Activated B cell treated with CpG ODN at 0.5 μM for 24 hours (primary cell): ENCODE measurements at regions not wholly inside any gene's neighbourhood (a gene's known extent, or its start where the extent isn't known, plus 50 kb on each side); places are given as distances from the start of the nearest gene placed in this dataset.

ENCODE experiments used
- ATAC-seq: fragments of 200-7000 bp; cut with Tn5 transposase; one replicate; pipeline ENCODE4 v1.10.0; 2021; ENCODE audit warnings: low read depth, mild to moderate bottlenecking, moderate library complexity
- CTCF ChIA-PET: fragments of 350-600 bp; sonication (Branson Sonifier 250); formaldehyde crosslinking; loops from one replicate; lab custom pipeline; 2021; ENCODE audit warnings: antibody characterized with exemption; lab: Charles Lee
- POLR2A ChIA-PET: fragments of 350-600 bp; sonication (Branson Sonifier 250); formaldehyde crosslinking; loops from one replicate; lab custom pipeline; 2021; ENCODE audit warnings: antibody characterized with exemption; lab: Charles Lee
- DNase-seq: peaks from one replicate; pipeline ENCODE4 v3.0.0; 2022
- H3K27ac Mint-ChIP-seq: one replicate; pipeline ENCODE4 v1.8.0; 2020; ENCODE audit warnings: mixed read lengths
- H3K27me3 Mint-ChIP-seq: one replicate; pipeline ENCODE4 v1.8.0; 2021; ENCODE audit warnings: mixed read lengths
- H3K36me3 Mint-ChIP-seq: one replicate; pipeline ENCODE4 v1.8.0; 2021; ENCODE audit warnings: low read depth, mixed read lengths
- H3K4me1 Mint-ChIP-seq: one replicate; pipeline ENCODE4 v1.8.0; 2021; ENCODE audit warnings: mixed read lengths
- H3K4me3 Mint-ChIP-seq: one replicate; pipeline ENCODE4 v1.8.0; 2020; ENCODE audit warnings: mild to moderate bottlenecking, mixed read lengths
- H3K9me3 Mint-ChIP-seq: one replicate; pipeline ENCODE4 v1.8.0; 2020; ENCODE audit warnings: mixed read lengths
- CTCF ChIP-seq: fragments of 200-600 bp; IDR thresholded peaks from one replicate; pipeline ENCODE4 v1.8.0; 2022; ENCODE audit warnings: antibody characterized with exemption, mild to moderate bottlenecking
- intact Hi-C: fragments of 100-400 bp; cut with micrococcal nuclease; formaldehyde crosslinking; loops from one replicate; pipeline ENCODE4 v1.15.1; 2024

GRCh38 chr2:212863185-212863588 is 288.2 kb downstream of the IKZF2 start:
- Mint-ChIP-seq H3K4me1 (no peaks in the 10 kb centered on the region), H3K27me3 (no peaks in the 10 kb centered on the region), H3K36me3 (peaks cover 2% of the 10 kb centered on the region), H3K27ac (no peak overlapping the region), H3K9me3 (peaks cover 14% of the 10 kb centered on the region), H3K4me3 (no peak overlapping the region)
- no peak for ATAC-seq
- ChIA-PET CTCF (interaction anchor here (1.1 to 1.7 kb wide), 3 partner anchors 290 to 383 kb away, joined by 3 to 5 read pairs (median 5); no protein-coding TSS in a partner anchor), POLR2A (no interaction called here)
- TF ChIP-seq CTCF: no peak
- DNase-seq: no peak
- intact Hi-C loops: loop anchor here (1.0 to 2.0 kb wide), 3 partner anchors 290 to 1072 kb away; no protein-coding TSS in a partner anchor

GRCh38 chr2:212858496-212858895 is 292.9 kb downstream of the IKZF2 start:
- H3K4me3 Mint-ChIP-seq: no peak overlapping the region

GRCh38 chr2:212854771-212855170 is 296.6 kb downstream of the IKZF2 start:
- Mint-ChIP-seq H3K27me3 (no peaks in the 10 kb centered on the region), H3K4me1 (no peaks in the 10 kb centered on the region), H3K4me3 (no peak overlapping the region), H3K9me3 (peaks cover 5% of the 10 kb centered on the region), H3K27ac (no peak overlapping the region), H3K36me3 (no peaks in the 10 kb centered on the region)
- ATAC-seq: no peak
- no peak for DNase-seq
- TF ChIP-seq CTCF: no peak
- ChIA-PET POLR2A (no interaction called here), CTCF (no interaction called here)
- intact Hi-C loops: no loop called here

More at GRCh38 chr2:212858496-212858895, 292.9 kb downstream of the IKZF2 start:
- Mint-ChIP-seq H3K9me3 (peaks cover 11% of the 10 kb centered on the region), H3K27ac (no peak overlapping the region), H3K36me3 (no peaks in the 10 kb centered on the region), H3K27me3 (no peaks in the 10 kb centered on the region), H3K4me1 (no peaks in the 10 kb centered on the region)
- POLR2A ChIA-PET: no interaction called here
- no peak for TF ChIP-seq CTCF
- CTCF ChIA-PET: no interaction called here
- no peak for ATAC-seq
- intact Hi-C loops: no loop called here
- DNase-seq: no peak

GRCh38 chr2:212854116-212854515 is 297.3 kb downstream of the IKZF2 start:
- ATAC-seq (no peak), DNase-seq (no peak)
- no peak overlapping the region for H3K4me3 Mint-ChIP-seq
- TF ChIP-seq CTCF: no peak
- H3K4me1 Mint-ChIP-seq: no peaks in the 10 kb centered on the region
- H3K9me3 Mint-ChIP-seq: peaks cover 5% of the 10 kb centered on the region
- CTCF ChIA-PET: no interaction called here
- no peak overlapping the region for H3K27ac Mint-ChIP-seq
- H3K36me3 Mint-ChIP-seq: no peaks in the 10 kb centered on the region
- POLR2A ChIA-PET: no interaction called here
- intact Hi-C loops: no loop called here
- no peaks in the 10 kb centered on the region for H3K27me3 Mint-ChIP-seq

- Mint-ChIP-seq H3K27ac (no peak overlapping the region), H3K4me3 (no peak overlapping the region), H3K9me3 (no peaks in the 10 kb centered on the region), H3K4me1 (no peaks in the 10 kb centered on the region), H3K27me3 (no peaks in the 10 kb centered on the region), H3K36me3 (no peaks in the 10 kb centered on the region)
- intact Hi-C loops: no loop called here
- DNase-seq (no peak), ATAC-seq (no peak)
- no peak for TF ChIP-seq CTCF
- CTCF ChIA-PET: no interaction called here
- POLR2A ChIA-PET: no interaction called here
Observed at GRCh38 chr2:212845941-212846340, 305.5 kb downstream of the IKZF2 start.
